Testis (tissue), 2 donors: ENCODE measurements at regions not wholly inside any gene's neighbourhood (a gene's known extent, or its start where the extent isn't known, plus 50 kb on each side); places are given as distances from the start of the nearest gene placed in this dataset.

Experiments used
- CTCF ChIP-seq, 3 experiments: fragments of 450-650 bp in 2 of 3; fragments of 200-600 bp in 1 of 3; sonication (generic) in 1 of 3; IDR thresholded peaks; one replicate each; pipeline ENCODE4 v1.5.1; 2016 to 2019; ENCODE audit warnings: antibody characterized with exemption in 3 of 3, mild to moderate bottlenecking in 2 of 3, moderate library complexity in 1 of 3
- POLR2A ChIP-seq: fragments of 450-650 bp; IDR thresholded peaks from one replicate; pipeline ENCODE4 v1.6.1; 2017; ENCODE audit warnings: antibody characterized with exemption, mild to moderate bottlenecking, moderate library complexity

- TF ChIP-seq POLR2A (no peak), CTCF (IDR thresholded peaks at IDR 0.05) (no peak)
Observed at GRCh38 chr5:145661737-145662485, 173.2 kb downstream of the PRELID2 start.
